ENCODE measurements at regions not wholly inside any gene's neighbourhood (a gene's known extent, or its start where the extent isn't known, plus 50 kb on each side); places are given as distances from the start of the nearest gene placed in this dataset.

GRCh38 chr2:14479486-14479885 lies 153.0 kb upstream of the LRATD1 start (continued):
- TF ChIP-seq ZNF280D (tag by site-specific recombination; IDR thresholded peaks at IDR 0.05) (no peak), ZFP41 (tag by site-specific recombination; IDR thresholded peaks at IDR 0.05; ENCODE audit: borderline replicate concordance) (no peak), ZNF223 (tag by site-specific recombination; IDR thresholded peaks at IDR 0.05) (no peak)

- ChIA-PET CTCF (interaction anchor here (0.7 kb wide), 1 partner anchor 421 kb away, joined by 3 read pairs; no protein-coding TSS in a partner anchor), POLR2A (no interaction called here)
- H3K9me3 ChIP-seq (ENCODE audit: control insufficient read depth, insufficient read depth, low read depth, low read length), result no peaks in the 10 kb centered on the region
Measured at GRCh38 chr2:14480120-14480519, 152.4 kb upstream of the LRATD1 start.

DNA sequence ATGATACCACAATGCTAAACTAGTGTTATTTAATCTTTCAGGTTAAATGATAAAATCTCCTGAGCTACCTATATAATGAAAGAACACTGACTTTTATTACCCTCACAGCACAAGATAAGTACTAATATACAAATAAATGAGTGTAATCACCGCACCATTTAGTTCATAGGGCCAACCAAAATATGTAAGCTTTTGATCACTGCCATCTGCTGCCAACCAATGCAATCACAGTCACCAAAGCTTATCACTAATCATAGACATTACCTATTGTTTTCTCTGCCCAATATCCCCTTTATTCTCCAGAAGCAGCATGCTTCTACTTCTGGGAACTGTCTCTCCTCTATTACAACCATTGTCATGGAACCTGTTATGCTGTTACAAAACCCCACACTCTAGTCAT lies 151.6 kb upstream of the LRATD1 start:
- H3K27ac ChIP-seq (ENCODE audit: extremely low read depth, low read depth, low read length), result no peak overlapping the region
- ChIA-PET CTCF (no interaction called here), POLR2A (no interaction called here)
- H3K4me1 ChIP-seq (ENCODE audit: control insufficient read depth, insufficient read depth, low read length), result no peaks in the 10 kb centered on the region
- H3K36me3 ChIP-seq (ENCODE audit: control insufficient read depth in 2 of 2, insufficient read depth in 1 of 2, low read length in 2 of 2), result no peaks in the 10 kb centered on the region
- H3K9me3 ChIP-seq (ENCODE audit: control insufficient read depth, insufficient read depth, low read depth, low read length), result no peaks in the 10 kb centered on the region
- H3K4me3 ChIP-seq (ENCODE audit: low read depth, low read length), result no peak overlapping the region
- TF ChIP-seq, protein P1, sequence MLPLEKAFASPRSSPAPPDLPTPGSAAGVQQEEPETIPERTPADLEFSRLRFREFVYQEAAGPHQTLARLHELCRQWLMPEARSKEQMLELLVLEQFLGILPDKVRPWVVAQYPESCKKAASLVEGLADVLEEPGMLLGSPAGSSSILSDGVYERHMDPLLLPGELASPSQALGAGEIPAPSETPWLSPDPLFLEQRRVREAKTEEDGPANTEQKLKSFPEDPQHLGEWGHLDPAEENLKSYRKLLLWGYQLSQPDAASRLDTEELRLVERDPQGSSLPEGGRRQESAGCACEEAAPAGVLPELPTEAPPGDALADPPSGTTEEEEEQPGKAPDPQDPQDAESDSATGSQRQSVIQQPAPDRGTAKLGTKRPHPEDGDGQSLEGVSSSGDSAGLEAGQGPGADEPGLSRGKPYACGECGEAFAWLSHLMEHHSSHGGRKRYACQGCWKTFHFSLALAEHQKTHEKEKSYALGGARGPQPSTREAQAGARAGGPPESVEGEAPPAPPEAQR (tag by site-specific recombination; IDR thresholded peaks at IDR 0.05), result no peak
- TF ChIP-seq IKZF3 (tag by site-specific recombination; IDR thresholded peaks at IDR 0.05) (no peak), KLF9 (tag by site-specific recombination; IDR thresholded peaks at IDR 0.05; ENCODE audit: low read depth) (no peak), ZFHX2 (tag by site-specific recombination; conservative IDR thresholded peaks at IDR 0.05) (no peak), REST (tag by site-specific recombination; IDR thresholded peaks at IDR 0.05) (no peak), TCF7L2 (IDR thresholded peaks at IDR 0.05; ENCODE audit: borderline replicate concordance, low read depth, low read length) (no peak), ZNF624 (tag by site-specific recombination; IDR thresholded peaks at IDR 0.05) (no peak), ZNF785 (tag by site-specific recombination; IDR thresholded peaks at IDR 0.05) (no peak)
- TF ChIP-seq, protein P2, sequence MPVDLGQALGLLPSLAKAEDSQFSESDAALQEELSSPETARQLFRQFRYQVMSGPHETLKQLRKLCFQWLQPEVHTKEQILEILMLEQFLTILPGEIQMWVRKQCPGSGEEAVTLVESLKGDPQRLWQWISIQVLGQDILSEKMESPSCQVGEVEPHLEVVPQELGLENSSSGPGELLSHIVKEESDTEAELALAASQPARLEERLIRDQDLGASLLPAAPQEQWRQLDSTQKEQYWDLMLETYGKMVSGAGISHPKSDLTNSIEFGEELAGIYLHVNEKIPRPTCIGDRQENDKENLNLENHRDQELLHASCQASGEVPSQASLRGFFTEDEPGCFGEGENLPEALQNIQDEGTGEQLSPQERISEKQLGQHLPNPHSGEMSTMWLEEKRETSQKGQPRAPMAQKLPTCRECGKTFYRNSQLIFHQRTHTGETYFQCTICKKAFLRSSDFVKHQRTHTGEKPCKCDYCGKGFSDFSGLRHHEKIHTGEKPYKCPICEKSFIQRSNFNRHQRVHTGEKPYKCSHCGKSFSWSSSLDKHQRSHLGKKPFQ (tag by site-specific recombination; IDR thresholded peaks at IDR 0.05), result no peak
- TF ChIP-seq, protein P3, sequence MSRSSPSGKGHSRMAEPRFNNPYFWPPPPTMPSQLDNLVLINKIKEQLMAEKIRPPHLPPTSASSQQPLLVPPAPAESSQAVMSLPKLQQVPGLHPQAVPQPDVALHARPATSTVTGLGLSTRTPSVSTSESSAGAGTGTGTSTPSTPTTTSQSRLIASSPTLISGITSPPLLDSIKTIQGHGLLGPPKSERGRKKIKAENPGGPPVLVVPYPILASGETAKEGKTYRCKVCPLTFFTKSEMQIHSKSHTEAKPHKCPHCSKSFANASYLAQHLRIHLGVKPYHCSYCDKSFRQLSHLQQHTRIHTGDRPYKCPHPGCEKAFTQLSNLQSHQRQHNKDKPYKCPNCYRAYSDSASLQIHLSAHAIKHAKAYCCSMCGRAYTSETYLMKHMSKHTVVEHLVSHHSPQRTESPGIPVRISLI (tag by site-specific recombination; IDR thresholded peaks at IDR 0.05), result no peak

More at GRCh38 chr2:14480120-14480519, 152.4 kb upstream of the LRATD1 start:
- TF ChIP-seq ZNF677 (tag by site-specific recombination; IDR thresholded peaks at IDR 0.05) (no peak), EGR2 (tag by site-specific recombination; IDR thresholded peaks at IDR 0.05; ENCODE audit: low read depth) (no peak), ZNF600 (tag by site-specific recombination; IDR thresholded peaks at IDR 0.05) (no peak), ZNF626 (tag by site-specific recombination; IDR thresholded peaks at IDR 0.05) (no peak), ZNF2 (tag by site-specific recombination; IDR thresholded peaks at IDR 0.05) (no peak), ZNF416 (tag by site-specific recombination; IDR thresholded peaks at IDR 0.05) (no peak), ZBTB17 (tag by site-specific recombination; IDR thresholded peaks at IDR 0.05) (no peak), ZNF558 (tag by site-specific recombination; IDR thresholded peaks at IDR 0.05) (no peak), ZNF785 (tag by site-specific recombination; IDR thresholded peaks at IDR 0.05) (no peak), ZNF623 (tag by site-specific recombination; IDR thresholded peaks at IDR 0.05) (no peak), ZNF274 (IDR thresholded peaks at IDR 0.05; ENCODE audit: low read length) (no peak), ZNF274 (tag by site-specific recombination; IDR thresholded peaks at IDR 0.05; ENCODE audit: borderline replicate concordance) (no peak), ZNF423 (tag by site-specific recombination; IDR thresholded peaks at IDR 0.05) (no peak), ZFP41 (tag by site-specific recombination; IDR thresholded peaks at IDR 0.05; ENCODE audit: borderline replicate concordance) (no peak), ZNF211 (tag by site-specific recombination; IDR thresholded peaks at IDR 0.05; ENCODE audit: low read depth) (no peak)
- TF ChIP-seq, protein P4, sequence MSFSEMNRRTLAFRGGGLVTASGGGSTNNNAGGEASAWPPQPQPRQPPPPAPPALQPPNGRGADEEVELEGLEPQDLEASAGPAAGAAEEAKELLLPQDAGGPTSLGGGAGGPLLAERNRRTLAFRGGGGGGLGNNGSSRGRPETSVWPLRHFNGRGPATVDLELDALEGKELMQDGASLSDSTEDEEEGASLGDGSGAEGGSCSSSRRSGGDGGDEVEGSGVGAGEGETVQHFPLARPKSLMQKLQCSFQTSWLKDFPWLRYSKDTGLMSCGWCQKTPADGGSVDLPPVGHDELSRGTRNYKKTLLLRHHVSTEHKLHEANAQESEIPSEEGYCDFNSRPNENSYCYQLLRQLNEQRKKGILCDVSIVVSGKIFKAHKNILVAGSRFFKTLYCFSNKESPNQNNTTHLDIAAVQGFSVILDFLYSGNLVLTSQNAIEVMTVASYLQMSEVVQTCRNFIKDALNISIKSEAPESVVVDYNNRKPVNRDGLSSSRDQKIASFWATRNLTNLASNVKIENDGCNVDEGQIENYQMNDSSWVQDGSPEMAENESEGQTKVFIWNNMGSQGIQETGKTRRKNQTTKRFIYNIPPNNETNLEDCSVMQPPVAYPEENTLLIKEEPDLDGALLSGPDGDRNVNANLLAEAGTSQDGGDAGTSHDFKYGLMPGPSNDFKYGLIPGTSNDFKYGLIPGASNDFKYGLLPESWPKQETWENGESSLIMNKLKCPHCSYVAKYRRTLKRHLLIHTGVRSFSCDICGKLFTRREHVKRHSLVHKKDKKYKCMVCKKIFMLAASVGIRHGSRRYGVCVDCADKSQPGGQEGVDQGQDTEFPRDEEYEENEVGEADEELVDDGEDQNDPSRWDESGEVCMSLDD (tag by site-specific recombination; IDR thresholded peaks at IDR 0.05), result no peak
- Histone ChIP-seq H3K36me3 (ENCODE audit: control insufficient read depth in 2 of 2, insufficient read depth in 1 of 2, low read length in 2 of 2) (no peaks in the 10 kb centered on the region), H3K4me1 (ENCODE audit: control insufficient read depth, insufficient read depth, low read length) (no peaks in the 10 kb centered on the region), H3K4me3 (ENCODE audit: low read depth, low read length) (no peak overlapping the region), H3K27ac (ENCODE audit: extremely low read depth, low read depth, low read length) (no peak overlapping the region)
